Fibroblast of peridontal ligament (primary cell): ENCODE measurements at regions not wholly inside any gene's neighbourhood (a gene's known extent, or its start where the extent isn't known, plus 50 kb on each side); places are given as distances from the start of the nearest gene placed in this dataset.

Experiments used
- DNase-seq: peaks from one replicate; pipeline ENCODE4 v3.0.0-alpha.2; 2010; ENCODE audit errors: extremely low read depth

- no peak for DNase-seq
Measured at GRCh38 chr1:106749491-106749890, 307.0 kb upstream of the PRMT6 start.

- DNase-seq = no peak
Measured at GRCh38 chr1:106749906-106750305, 306.6 kb upstream of the PRMT6 start.

- no peak for DNase-seq
Measured at GRCh38 chr1:106751002-106751401, 305.5 kb upstream of the PRMT6 start.

- DNase-seq = peak; percentile 18
Measured at GRCh38 chr1:106753066-106753465, 303.4 kb upstream of the PRMT6 start.

GRCh38 chr1:106754957-106755356 lies 301.5 kb upstream of the PRMT6 start:
- peak; percentile 25 for DNase-seq

- peak; percentile 91 for DNase-seq
Measured at GRCh38 chr1:106755682-106756406, 300.6 kb upstream of the PRMT6 start.

GRCh38 chr1:106756752-106757151 lies 299.7 kb upstream of the PRMT6 start:
- peak; percentile 18 for DNase-seq

GRCh38 chr1:106768077-106768476 lies 288.4 kb upstream of the PRMT6 start:
- peak; percentile 49 for DNase-seq

- DNase-seq = peak; percentile 65
Measured at GRCh38 chr1:106768501-106768900, 288.0 kb upstream of the PRMT6 start.

- DNase-seq = no peak
Measured at GRCh38 chr1:106773206-106773605, 283.3 kb upstream of the PRMT6 start.

GRCh38 chr1:106780066-106780465 lies 276.4 kb upstream of the PRMT6 start:
- no peak for DNase-seq

GRCh38 chr1:106780806-106781569 lies 275.5 kb upstream of the PRMT6 start:
- peak; percentile 37 for DNase-seq

- peak; percentile 40 for DNase-seq
Measured at GRCh38 chr1:106785176-106785575, 271.3 kb upstream of the PRMT6 start.

- no peak for DNase-seq
Measured at GRCh38 chr1:106787520-106787919, 269.0 kb upstream of the PRMT6 start.

GRCh38 chr1:106789686-106790085 lies 266.8 kb upstream of the PRMT6 start:
- DNase-seq = no peak

GRCh38 chr1:106791041-106791440 lies 265.4 kb upstream of the PRMT6 start:
- DNase-seq = no peak

- peak; percentile 30 for DNase-seq
Measured at GRCh38 chr1:106793651-106794050, 262.8 kb upstream of the PRMT6 start.

- peak; percentile 62 for DNase-seq
Measured at GRCh38 chr1:106798991-106799390, 257.5 kb upstream of the PRMT6 start.

GRCh38 chr1:106802181-106802580 lies 254.3 kb upstream of the PRMT6 start:
- no peak for DNase-seq

GRCh38 chr1:106814418-106814817 lies 242.1 kb upstream of the PRMT6 start:
- DNase-seq = no peak

- DNase-seq = peak; percentile 70
Measured at GRCh38 chr1:106817575-106817974, 238.9 kb upstream of the PRMT6 start.

GRCh38 chr1:106831511-106831910 lies 225.0 kb upstream of the PRMT6 start:
- DNase-seq = peak; percentile 13

GRCh38 chr1:106836708-106837107 lies 219.8 kb upstream of the PRMT6 start:
- no peak for DNase-seq
